ENCODE measurements at regions not wholly inside any gene's neighbourhood (a gene's known extent, or its start where the extent isn't known, plus 50 kb on each side); places are given as distances from the start of the nearest gene placed in this dataset.

- H3K27me3 ChIP-seq (ENCODE audit: insufficient read depth, low read length): no peaks in the 10 kb centered on the region
- no peak overlapping the region for H3T11ph ChIP-seq (ENCODE audit: low read length)
- no peaks in the 10 kb centered on the region for H3K4me1 ChIP-seq (ENCODE audit: insufficient read depth, low read length)
- H2BK20ac ChIP-seq (ENCODE audit: low read depth, low read length, poor library complexity, severe bottlenecking): no peak overlapping the region
- Mint-ChIP-seq H3K4me1 (no peaks in the 10 kb centered on the region), H3K4me3 (no peak overlapping the region), H3K36me3 (ENCODE audit: insufficient read depth in 1 of 3, low read depth in 3 of 3) (peaks cover 0 to 3% (median 0%) of the 10 kb centered on the region in 3 experiments; a peak in 2 of 7 replicates), H3K27ac (no peak overlapping the region), H3K9me3 (peaks cover 3 to 11% of the 10 kb centered on the region in 2 experiments; a peak in 4 of 5 replicates), H3K27me3 (ENCODE audit: low read depth) (no peaks in the 10 kb centered on the region)
- no peak overlapping the region for H3K56ac ChIP-seq (ENCODE audit: insufficient read length, low read depth, low read length)
- no peak overlapping the region for H4K5ac ChIP-seq (ENCODE audit: insufficient read length, low read depth, low read length)
- H4K20me1 ChIP-seq (ENCODE audit: control insufficient read depth, insufficient read depth, insufficient read length): no peaks in the 10 kb centered on the region
- H3K23me2 ChIP-seq (ENCODE audit: insufficient read length, low read depth, low read length, poor library complexity, severe bottlenecking): no peaks in the 10 kb centered on the region
- no peak for DNase-seq
- no peak overlapping the region for H3K27ac ChIP-seq (ENCODE audit: insufficient read length, low read depth, low read length)
- H2BK15ac ChIP-seq (ENCODE audit: low read depth, low read length): no peak overlapping the region
- H3K4ac ChIP-seq (ENCODE audit: low read depth, low read length): no peak overlapping the region
- no peaks in the 10 kb centered on the region for H3K79me2 ChIP-seq (ENCODE audit: insufficient read depth, low read length)
- H2AK5ac ChIP-seq (ENCODE audit: insufficient read length, low read length): no peak overlapping the region
- H3K18ac ChIP-seq (ENCODE audit: insufficient read length, low read depth, low read length): no peak overlapping the region
- no peaks in the 10 kb centered on the region for H3K79me1 ChIP-seq (ENCODE audit: insufficient read depth, low read depth, low read length, poor library complexity, severe bottlenecking)
- no peak overlapping the region for H3K14ac ChIP-seq (ENCODE audit: insufficient read depth, low read length)
- TF ChIP-seq, protein P1, sequence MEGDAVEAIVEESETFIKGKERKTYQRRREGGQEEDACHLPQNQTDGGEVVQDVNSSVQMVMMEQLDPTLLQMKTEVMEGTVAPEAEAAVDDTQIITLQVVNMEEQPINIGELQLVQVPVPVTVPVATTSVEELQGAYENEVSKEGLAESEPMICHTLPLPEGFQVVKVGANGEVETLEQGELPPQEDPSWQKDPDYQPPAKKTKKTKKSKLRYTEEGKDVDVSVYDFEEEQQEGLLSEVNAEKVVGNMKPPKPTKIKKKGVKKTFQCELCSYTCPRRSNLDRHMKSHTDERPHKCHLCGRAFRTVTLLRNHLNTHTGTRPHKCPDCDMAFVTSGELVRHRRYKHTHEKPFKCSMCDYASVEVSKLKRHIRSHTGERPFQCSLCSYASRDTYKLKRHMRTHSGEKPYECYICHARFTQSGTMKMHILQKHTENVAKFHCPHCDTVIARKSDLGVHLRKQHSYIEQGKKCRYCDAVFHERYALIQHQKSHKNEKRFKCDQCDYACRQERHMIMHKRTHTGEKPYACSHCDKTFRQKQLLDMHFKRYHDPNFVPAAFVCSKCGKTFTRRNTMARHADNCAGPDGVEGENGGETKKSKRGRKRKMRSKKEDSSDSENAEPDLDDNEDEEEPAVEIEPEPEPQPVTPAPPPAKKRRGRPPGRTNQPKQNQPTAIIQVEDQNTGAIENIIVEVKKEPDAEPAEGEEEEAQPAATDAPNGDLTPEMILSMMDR (conservative IDR thresholded peaks at IDR 0.05): no peak
- H4K8ac ChIP-seq (replicated peaks; ENCODE audit: insufficient read length, low read depth, low read length): no peak overlapping the region
- no peak overlapping the region for H3K4me2 ChIP-seq (ENCODE audit: insufficient read depth, insufficient read length, low read length)
- H3K9me3 ChIP-seq (ENCODE audit: control insufficient read depth, low read depth, low read length): no peaks in the 10 kb centered on the region
- H4K91ac ChIP-seq (ENCODE audit: insufficient read length, low read depth, low read length): no peak overlapping the region
- H2BK5ac ChIP-seq (ENCODE audit: insufficient read length, low read length): no peak overlapping the region
- H3K9ac ChIP-seq (ENCODE audit: extremely low read depth, insufficient read length, low read length): no peak overlapping the region
- H2BK120ac ChIP-seq (ENCODE audit: low read depth, low read length, poor library complexity, severe bottlenecking): no peak overlapping the region
- no CpG with 5 or more reads among the region's 4 CpGs for WGBS (ENCODE audit: extremely low coverage, insufficient read length, low lambda C conversion rate)
- H2AFZ ChIP-seq (ENCODE audit: low read length): no peak overlapping the region
- H3K23ac ChIP-seq (ENCODE audit: insufficient read length, low read depth, low read length): no peak overlapping the region
- H2BK12ac ChIP-seq (ENCODE audit: insufficient read length, low read depth, low read length): no peak overlapping the region
Observed at GRCh38 chr9:82423700-82424099, 435.1 kb downstream of the SPATA31D1 start.
